ENCODE measurements at regions not wholly inside any gene's neighbourhood (a gene's known extent, or its start where the extent isn't known, plus 50 kb on each side); places are given as distances from the start of the nearest gene placed in this dataset.

DNA sequence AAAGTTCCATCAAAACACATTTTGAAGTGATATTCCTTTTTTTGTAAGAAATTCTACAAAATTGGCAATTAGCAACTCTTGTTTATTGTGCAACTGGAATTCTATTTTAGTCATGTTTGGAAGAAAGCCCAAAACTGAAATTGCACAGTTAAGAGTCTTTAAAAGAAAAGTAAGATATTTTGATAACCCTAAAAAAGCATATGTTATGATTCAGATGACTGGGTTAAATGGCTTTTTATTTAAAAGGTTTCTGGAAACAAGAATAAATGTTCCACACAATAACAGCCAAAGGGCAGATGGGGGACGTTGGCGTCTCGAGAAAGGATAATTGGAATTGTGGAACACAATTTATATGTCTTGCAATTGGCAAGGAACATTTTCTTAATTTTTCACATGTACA, 275.2 kb downstream of the CDH9 start:
- no peak for TF ChIP-seq EGR1 (IDR thresholded peaks at IDR 0.05; ENCODE audit: borderline replicate concordance in 1 of 2, low read depth in 2 of 2, low read length in 2 of 2)
- no peak for TF ChIP-seq TCF7 (IDR thresholded peaks at IDR 0.05; ENCODE audit: borderline replicate concordance)
- TF ChIP-seq, protein P1, sequence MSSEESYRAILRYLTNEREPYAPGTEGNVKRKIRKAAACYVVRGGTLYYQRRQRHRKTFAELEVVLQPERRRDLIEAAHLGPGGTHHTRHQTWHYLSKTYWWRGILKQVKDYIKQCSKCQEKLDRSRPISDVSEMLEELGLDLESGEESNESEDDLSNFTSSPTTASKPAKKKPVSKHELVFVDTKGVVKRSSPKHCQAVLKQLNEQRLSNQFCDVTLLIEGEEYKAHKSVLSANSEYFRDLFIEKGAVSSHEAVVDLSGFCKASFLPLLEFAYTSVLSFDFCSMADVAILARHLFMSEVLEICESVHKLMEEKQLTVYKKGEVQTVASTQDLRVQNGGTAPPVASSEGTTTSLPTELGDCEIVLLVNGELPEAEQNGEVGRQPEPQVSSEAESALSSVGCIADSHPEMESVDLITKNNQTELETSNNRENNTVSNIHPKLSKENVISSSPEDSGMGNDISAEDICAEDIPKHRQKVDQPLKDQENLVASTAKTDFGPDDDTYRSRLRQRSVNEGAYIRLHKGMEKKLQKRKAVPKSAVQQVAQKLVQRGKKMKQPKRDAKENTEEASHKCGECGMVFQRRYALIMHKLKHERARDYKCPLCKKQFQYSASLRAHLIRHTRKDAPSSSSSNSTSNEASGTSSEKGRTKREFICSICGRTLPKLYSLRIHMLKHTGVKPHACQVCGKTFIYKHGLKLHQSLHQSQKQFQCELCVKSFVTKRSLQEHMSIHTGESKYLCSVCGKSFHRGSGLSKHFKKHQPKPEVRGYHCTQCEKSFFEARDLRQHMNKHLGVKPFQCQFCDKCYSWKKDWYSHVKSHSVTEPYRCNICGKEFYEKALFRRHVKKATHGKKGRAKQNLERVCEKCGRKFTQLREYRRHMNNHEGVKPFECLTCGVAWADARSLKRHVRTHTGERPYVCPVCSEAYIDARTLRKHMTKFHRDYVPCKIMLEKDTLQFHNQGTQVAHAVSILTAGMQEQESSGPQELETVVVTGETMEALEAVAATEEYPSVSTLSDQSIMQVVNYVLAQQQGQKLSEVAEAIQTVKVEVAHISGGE (CRISPR knock-in tag; IDR thresholded peaks at IDR 0.05) = no peak
- TF ChIP-seq CTCF (IDR thresholded peaks at IDR 0.05 in 2 of 3, conservative IDR thresholded peaks at IDR 0.05 in 1 of 3; ENCODE audit: control insufficient read depth in 2 of 3, extremely low read depth in 1 of 3, insufficient read depth in 1 of 3, low read depth in 3 of 3, low read length in 3 of 3) = no peak
- TF ChIP-seq MEF2A (IDR thresholded peaks at IDR 0.05; ENCODE audit: insufficient read depth, low read depth, low read length) = no peak
- no peak for TF ChIP-seq TCF12 (IDR thresholded peaks at IDR 0.05; ENCODE audit: low read depth, low read length)
- no peak for TF ChIP-seq RAD21 (IDR thresholded peaks at IDR 0.05; ENCODE audit: insufficient read depth, low read depth, low read length)
- no peak for TF ChIP-seq JUND (IDR thresholded peaks at IDR 0.05; ENCODE audit: low read depth, low read length)
- TF ChIP-seq YBX1 (IDR thresholded peaks at IDR 0.05) = no peak
- TF ChIP-seq, protein P2, sequence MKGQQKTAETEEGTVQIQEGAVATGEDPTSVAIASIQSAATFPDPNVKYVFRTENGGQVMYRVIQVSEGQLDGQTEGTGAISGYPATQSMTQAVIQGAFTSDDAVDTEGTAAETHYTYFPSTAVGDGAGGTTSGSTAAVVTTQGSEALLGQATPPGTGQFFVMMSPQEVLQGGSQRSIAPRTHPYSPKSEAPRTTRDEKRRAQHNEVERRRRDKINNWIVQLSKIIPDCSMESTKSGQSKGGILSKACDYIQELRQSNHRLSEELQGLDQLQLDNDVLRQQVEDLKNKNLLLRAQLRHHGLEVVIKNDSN (IDR thresholded peaks at IDR 0.05; ENCODE audit: borderline replicate concordance, extremely low read length, insufficient read depth, low read depth, low read length) = no peak
- TF ChIP-seq ATF3 (IDR thresholded peaks at IDR 0.05; ENCODE audit: borderline replicate concordance, extremely low read depth, low read depth, low read length) = no peak
